KOPT-K1 (cell line): ENCODE measurements at regions not wholly inside any gene's neighbourhood (a gene's known extent, or its start where the extent isn't known, plus 50 kb on each side); places are given as distances from the start of the nearest gene placed in this dataset.

Source experiments
- H3K27ac ChIP-seq: fragments of 200-600 bp; sonication (generic); 2 replicates; pipeline ENCODE4 v1.5.1; 2016; ENCODE audit warnings: antibody characterized with exemption, mild to moderate bottlenecking, low read depth, low read length; ENCODE audit not compliant: poor library complexity, severe bottlenecking
- H3K36me3 ChIP-seq: fragments of 200-600 bp; sonication (generic); 2 replicates; pipeline ENCODE4 v1.5.1; 2017; ENCODE audit warnings: antibody characterized with exemption, mild to moderate bottlenecking, low read length, moderate library complexity; ENCODE audit not compliant: insufficient read depth
- H3K9me3 ChIP-seq: fragments of 200-600 bp; sonication (generic); 2 replicates; pipeline ENCODE4 v1.5.1; 2017; ENCODE audit warnings: antibody characterized with exemption, low read length, mild to moderate bottlenecking; ENCODE audit not compliant: insufficient read depth, poor library complexity, severe bottlenecking

GRCh38 chr20:40244286-40244685 lies 444.8 kb downstream of the MAFB start:
- no peaks in the 10 kb centered on the region for H3K36me3 ChIP-seq

GRCh38 chr20:40241596-40242343 lies 447.3 kb downstream of the MAFB start:
- Histone ChIP-seq H3K36me3 (no peaks in the 10 kb centered on the region), H3K27ac (no peak overlapping the region), H3K9me3 (no peaks in the 10 kb centered on the region)

More at GRCh38 chr20:40244286-40244685, 444.8 kb downstream of the MAFB start:
- Histone ChIP-seq H3K9me3 (no peaks in the 10 kb centered on the region), H3K27ac (no peak overlapping the region)

- H3K36me3 ChIP-seq: no peaks in the 10 kb centered on the region
- no peak overlapping the region for H3K27ac ChIP-seq
- H3K9me3 ChIP-seq: no peaks in the 10 kb centered on the region
These were observed 450.5 kb downstream of the MAFB start for GRCh38 chr20:40238511-40238910.

GRCh38 chr20:40234593-40234992 lies 454.4 kb downstream of the MAFB start:
- H3K9me3 ChIP-seq: no peaks in the 10 kb centered on the region
- no peaks in the 10 kb centered on the region for H3K36me3 ChIP-seq
- H3K27ac ChIP-seq: no peak overlapping the region

GRCh38 chr20:40233406-40233805 lies 455.6 kb downstream of the MAFB start:
- no peak overlapping the region for H3K27ac ChIP-seq
- H3K36me3 ChIP-seq: no peaks in the 10 kb centered on the region
- H3K9me3 ChIP-seq: no peaks in the 10 kb centered on the region

GRCh38 chr20:40232756-40233155 lies 456.3 kb downstream of the MAFB start:
- no peaks in the 10 kb centered on the region for H3K36me3 ChIP-seq
- no peak overlapping the region for H3K27ac ChIP-seq
- H3K9me3 ChIP-seq: no peaks in the 10 kb centered on the region

- Histone ChIP-seq H3K27ac (no peak overlapping the region), H3K9me3 (no peaks in the 10 kb centered on the region), H3K36me3 (no peaks in the 10 kb centered on the region)
These were observed 456.8 kb downstream of the MAFB start for GRCh38 chr20:40232273-40232672.

- Histone ChIP-seq H3K27ac (no peak overlapping the region), H3K9me3 (no peaks in the 10 kb centered on the region), H3K36me3 (no peaks in the 10 kb centered on the region)
These were observed 458.6 kb downstream of the MAFB start for GRCh38 chr20:40230486-40230885.

- H3K27ac ChIP-seq: no peak overlapping the region
- no peaks in the 10 kb centered on the region for H3K9me3 ChIP-seq
These were observed 463.4 kb downstream of the MAFB start for GRCh38 chr20:40225596-40225995.

GRCh38 chr20:40223810-40224209 lies 465.2 kb downstream of the MAFB start:
- no peaks in the 10 kb centered on the region for H3K36me3 ChIP-seq
- H3K27ac ChIP-seq: no peak overlapping the region
- H3K9me3 ChIP-seq: no peaks in the 10 kb centered on the region

More at GRCh38 chr20:40225596-40225995, 463.4 kb downstream of the MAFB start:
- no peaks in the 10 kb centered on the region for H3K36me3 ChIP-seq

GRCh38 chr20:40218971-40219370 lies 470.1 kb downstream of the MAFB start:
- Histone ChIP-seq H3K36me3 (no peaks in the 10 kb centered on the region), H3K9me3 (peaks cover 4% of the 10 kb centered on the region), H3K27ac (no peak overlapping the region)

- Histone ChIP-seq H3K27ac (no peak overlapping the region), H3K9me3 (peaks cover 4% of the 10 kb centered on the region), H3K36me3 (no peaks in the 10 kb centered on the region)
These were observed 470.6 kb downstream of the MAFB start for GRCh38 chr20:40218316-40218969.

GRCh38 chr20:40207655-40208054 lies 481.4 kb downstream of the MAFB start:
- H3K9me3 ChIP-seq: no peaks in the 10 kb centered on the region
- H3K36me3 ChIP-seq: no peaks in the 10 kb centered on the region
- no peak overlapping the region for H3K27ac ChIP-seq

GRCh38 chr20:40205971-40206370 lies 483.1 kb downstream of the MAFB start:
- Histone ChIP-seq H3K27ac (no peak overlapping the region), H3K36me3 (no peaks in the 10 kb centered on the region), H3K9me3 (no peaks in the 10 kb centered on the region)

- Histone ChIP-seq H3K36me3 (no peaks in the 10 kb centered on the region), H3K27ac (no peak overlapping the region), H3K9me3 (no peaks in the 10 kb centered on the region)
These were observed 486.0 kb downstream of the MAFB start for GRCh38 chr20:40203032-40203431.

- Histone ChIP-seq H3K27ac (no peak overlapping the region), H3K36me3 (no peaks in the 10 kb centered on the region), H3K9me3 (no peaks in the 10 kb centered on the region)
These were observed 491.3 kb downstream of the MAFB start for GRCh38 chr20:40197691-40198090.
